H9 (cell line): ENCODE measurements at regions not wholly inside any gene's neighbourhood (a gene's known extent, or its start where the extent isn't known, plus 50 kb on each side); places are given as distances from the start of the nearest gene placed in this dataset.

Experiments
- DNase-seq: peaks from one replicate; pipeline ENCODE4 v3.0.0-alpha.2; 2017
- H2AFZ ChIP-seq: one replicate; pipeline ENCODE4 v1.6.1; 2013; ENCODE audit warnings: mild to moderate bottlenecking, low read length, control low read depth, moderate library complexity
- H2AK5ac ChIP-seq: 2 replicates; pipeline ENCODE4 v1.6.1; 2013; ENCODE audit warnings: low read length, control low read depth, mixed read lengths; ENCODE audit not compliant: insufficient read length
- H2BK120ac ChIP-seq: one replicate; pipeline ENCODE4 v1.6.1; 2013; ENCODE audit warnings: low read depth, mild to moderate bottlenecking, low read length, control low read depth, inconsistent platforms; ENCODE audit not compliant: poor library complexity, severe bottlenecking
- H2BK12ac ChIP-seq: 2 replicates; pipeline ENCODE4 v1.6.1; 2013; ENCODE audit warnings: low read length, control low read depth, mixed read lengths, low read depth; ENCODE audit not compliant: insufficient read length
- H2BK15ac ChIP-seq: 2 replicates; pipeline ENCODE4 v1.6.1; 2013; ENCODE audit warnings: low read depth, low read length, control low read depth
- H2BK20ac ChIP-seq: one replicate; pipeline ENCODE4 v1.6.1; 2013; ENCODE audit warnings: low read depth, mild to moderate bottlenecking, low read length, control low read depth, inconsistent platforms; ENCODE audit not compliant: poor library complexity, severe bottlenecking
- H2BK5ac ChIP-seq: 2 replicates; pipeline ENCODE4 v1.6.1; 2013; ENCODE audit warnings: low read length, control low read depth, mixed read lengths; ENCODE audit not compliant: insufficient read length
- H3K14ac ChIP-seq: 2 replicates; pipeline ENCODE4 v1.6.1; 2013; ENCODE audit warnings: low read length, control low read depth; ENCODE audit not compliant: insufficient read depth
- H3K18ac ChIP-seq: 2 replicates; pipeline ENCODE4 v1.6.1; 2013; ENCODE audit warnings: low read depth, mild to moderate bottlenecking, mixed read lengths, low read length, control low read depth; ENCODE audit not compliant: insufficient read length
- H3K23ac ChIP-seq: 2 replicates; pipeline ENCODE4 v1.6.1; 2013; ENCODE audit warnings: low read length, control low read depth, mixed read lengths, low read depth; ENCODE audit not compliant: insufficient read length
- H3K23me2 ChIP-seq: 2 replicates; pipeline ENCODE4 v1.6.1; 2013; ENCODE audit warnings: low read depth, mild to moderate bottlenecking, mixed read lengths, low read length, control low read depth; ENCODE audit not compliant: insufficient read length, poor library complexity, severe bottlenecking
- H3K27ac ChIP-seq: 2 replicates; pipeline ENCODE4 v1.5.1; 2013; ENCODE audit warnings: low read length, control low read depth, mixed read lengths, low read depth; ENCODE audit not compliant: insufficient read length
- H3K27me3 ChIP-seq: 2 replicates; pipeline ENCODE4 v1.6.1; 2013; ENCODE audit warnings: low read length, control low read depth, inconsistent platforms; ENCODE audit not compliant: insufficient read depth
- H3K4ac ChIP-seq: 2 replicates; pipeline ENCODE4 v1.6.1; 2013; ENCODE audit warnings: low read depth, mild to moderate bottlenecking, control low read depth, inconsistent platforms, low read length, moderate library complexity
- H3K4me1 ChIP-seq: 2 replicates; pipeline ENCODE4 v1.6.1; 2013; ENCODE audit warnings: low read length, control low read depth, inconsistent platforms; ENCODE audit not compliant: insufficient read depth
- H3K4me2 ChIP-seq: 2 replicates; pipeline ENCODE4 v1.6.1; 2013; ENCODE audit warnings: low read length, control low read depth, mixed read lengths; ENCODE audit not compliant: insufficient read length, insufficient read depth
- H3K56ac ChIP-seq: 2 replicates; pipeline ENCODE4 v1.6.1; 2013; ENCODE audit warnings: low read depth, mild to moderate bottlenecking, mixed read lengths, low read length, control low read depth; ENCODE audit not compliant: insufficient read length
- H3K79me1 ChIP-seq: 2 replicates; pipeline ENCODE4 v1.6.1; 2013; ENCODE audit warnings: low read depth, mild to moderate bottlenecking, moderate library complexity, low read length, control low read depth, inconsistent platforms; ENCODE audit not compliant: insufficient read depth, poor library complexity, severe bottlenecking
- H3K79me2 ChIP-seq: 2 replicates; pipeline ENCODE4 v1.6.1; 2013; ENCODE audit warnings: low read length, control low read depth, inconsistent platforms; ENCODE audit not compliant: insufficient read depth
- H3K9ac ChIP-seq: 2 replicates; pipeline ENCODE4 v1.6.1; 2013; ENCODE audit warnings: low read length, control low read depth, mixed read lengths; ENCODE audit not compliant: insufficient read length; ENCODE audit errors: extremely low read depth
- H3K9me3 ChIP-seq: one replicate; pipeline ENCODE4 v1.6.1; 2013; ENCODE audit warnings: low read depth, low read length, inconsistent platforms; ENCODE audit not compliant: control insufficient read depth
- H3T11ph ChIP-seq: one replicate; pipeline ENCODE4 v1.6.1; 2013; ENCODE audit warnings: mild to moderate bottlenecking, low read length, control low read depth, inconsistent platforms
- H4K20me1 ChIP-seq: one replicate; pipeline ENCODE4 v1.6.1; 2013; ENCODE audit not compliant: control insufficient read depth, insufficient read length, insufficient read depth
- H4K5ac ChIP-seq: 2 replicates; pipeline ENCODE4 v1.6.1; 2013; ENCODE audit warnings: low read depth, mild to moderate bottlenecking, mixed read lengths, low read length, control low read depth; ENCODE audit not compliant: insufficient read length
- H4K8ac ChIP-seq: replicated peaks from 2 replicates; pipeline ENCODE4 v1.6.1; 2013; ENCODE audit warnings: low read length, control low read depth, mixed read lengths, low read depth; ENCODE audit not compliant: insufficient read length
- H4K91ac ChIP-seq: 2 replicates; pipeline ENCODE4 v1.6.1; 2013; ENCODE audit warnings: low read depth, mild to moderate bottlenecking, moderate library complexity, mixed read lengths, low read length, control low read depth; ENCODE audit not compliant: insufficient read length
- H3K27ac Mint-ChIP-seq, 3 experiments: 2 replicates in 2 of 3; 3 replicates in 1 of 3; pipeline ENCODE4 v1.8.0; 2020 to 2021; ENCODE audit warnings: mixed read lengths in 3 of 3, mild to moderate bottlenecking in 1 of 3, moderate library complexity in 1 of 3
- H3K27me3 Mint-ChIP-seq: 2 replicates; pipeline ENCODE4 v1.8.0; 2021; ENCODE audit warnings: low read depth, mild to moderate bottlenecking, moderate library complexity, mixed read lengths
- H3K36me3 Mint-ChIP-seq, 3 experiments: 2 replicates in 2 of 3; 3 replicates in 1 of 3; pipeline ENCODE4 v1.8.0; 2020 to 2021; ENCODE audit warnings: low read depth in 3 of 3, mixed read lengths in 3 of 3; ENCODE audit not compliant: insufficient read depth in 1 of 3
- H3K4me1 Mint-ChIP-seq, 2 experiments: 2 replicates each; pipeline ENCODE4 v1.8.0; 2020; ENCODE audit warnings: mixed read lengths in 2 of 2
- H3K4me3 Mint-ChIP-seq, 2 experiments: 2 replicates in 1 of 2; 3 replicates in 1 of 2; pipeline ENCODE4 v1.8.0; 2020 to 2021; ENCODE audit warnings: mild to moderate bottlenecking in 2 of 2, mixed read lengths in 2 of 2, moderate library complexity in 1 of 2
- H3K9me3 Mint-ChIP-seq, 2 experiments: 2 replicates in 1 of 2; 3 replicates in 1 of 2; pipeline ENCODE4 v1.8.0; 2020; ENCODE audit warnings: mild to moderate bottlenecking in 2 of 2, mixed read lengths in 2 of 2, moderate library complexity in 1 of 2
- WGBS: extraction: QIAGEN DNeasy Blood & Tissue Kit; methylation state at CpG from one replicate; pipeline ENCODE4 v1.1.7; 2013; ENCODE audit warnings: missing lambda C conversion rate, low lambda C conversion rate, mixed read lengths; ENCODE audit not compliant: insufficient read length; ENCODE audit errors: extremely low coverage; 5-methylcytosine and 5-hydroxymethylcytosine counted together
- TF ChIP-seq, protein P1 (sequence below): fragments of 200-600 bp; sonication (generic); conservative IDR thresholded peaks from 3 replicates; pipeline ENCODE4 v1.8.0; 2021; ENCODE audit warnings: antibody characterized with exemption, mild to moderate bottlenecking

DNA sequence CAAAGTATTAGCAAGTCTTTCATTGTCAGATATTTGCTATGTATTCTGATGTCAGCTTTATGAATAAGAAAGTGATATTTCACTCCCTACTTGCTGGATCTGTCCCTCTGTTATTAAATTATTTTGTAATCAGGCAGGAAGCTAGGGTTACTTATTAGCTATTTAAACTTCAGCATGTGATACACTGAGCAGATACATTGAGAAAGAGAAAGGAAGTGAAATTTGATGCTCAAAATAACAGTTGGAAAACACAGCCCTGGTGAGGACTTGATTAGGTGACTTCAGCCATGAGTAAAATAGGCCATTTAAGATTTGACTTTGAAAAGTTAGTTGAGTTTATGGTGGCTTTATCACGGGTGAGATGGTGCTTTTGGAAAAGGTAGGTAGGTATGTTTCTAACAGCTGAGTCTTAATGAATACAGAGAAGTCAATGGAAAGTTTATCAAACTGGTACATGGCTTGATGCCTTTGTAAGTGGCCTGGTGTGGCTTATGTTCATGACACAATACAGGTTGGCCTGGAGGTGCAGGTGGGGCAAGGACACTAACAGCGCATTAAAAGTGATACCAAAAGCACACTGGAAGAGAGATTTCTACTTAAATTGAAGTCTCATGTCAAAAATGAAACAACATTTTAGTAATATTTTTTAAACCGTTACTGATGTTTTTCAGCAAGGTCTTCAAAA is 321.2 kb upstream of the SPOCK3 start:
- no peaks in the 10 kb centered on the region for H3K27me3 Mint-ChIP-seq

More for the DNA sequence above, 321.2 kb upstream of the SPOCK3 start:
- H3K9me3 ChIP-seq, result no peaks in the 10 kb centered on the region
- no peak overlapping the region for H4K8ac ChIP-seq
- no peak overlapping the region for H4K91ac ChIP-seq
- H2AFZ ChIP-seq, result no peak overlapping the region
- Mint-ChIP-seq H3K27ac (peak overlapping the region in 1 of 3 experiments; percentile 27; a peak in 1 of 7 replicates), H3K4me1 (no peaks in the 10 kb centered on the region), H3K4me3 (no peak overlapping the region), H3K36me3 (peaks cover 0 to 14% (median 0%) of the 10 kb centered on the region in 3 experiments; a peak in 3 of 7 replicates), H3K9me3 (peaks cover 4 to 13% of the 10 kb centered on the region in 2 experiments; a peak in 4 of 5 replicates)
- no peaks in the 10 kb centered on the region for H3K79me1 ChIP-seq
- H2BK15ac ChIP-seq, result no peak overlapping the region
- H3K56ac ChIP-seq, result no peak overlapping the region
- no peak overlapping the region for H2BK20ac ChIP-seq
- H3K4me2 ChIP-seq, result no peak overlapping the region
- H3T11ph ChIP-seq, result no peak overlapping the region
- H3K4me1 ChIP-seq, result no peaks in the 10 kb centered on the region
- no peaks in the 10 kb centered on the region for H3K79me2 ChIP-seq
- H2AK5ac ChIP-seq, result no peak overlapping the region
- no peak overlapping the region for H3K23ac ChIP-seq
- no peak overlapping the region for H3K18ac ChIP-seq
- no peaks in the 10 kb centered on the region for H4K20me1 ChIP-seq
- H3K14ac ChIP-seq, result no peak overlapping the region
- no peak overlapping the region for H3K9ac ChIP-seq
- no peaks in the 10 kb centered on the region for H3K27me3 ChIP-seq
- no peak overlapping the region for H2BK12ac ChIP-seq
- H4K5ac ChIP-seq, result no peak overlapping the region
- H2BK120ac ChIP-seq, result no peak overlapping the region
- H3K4ac ChIP-seq, result no peak overlapping the region
- TF ChIP-seq, protein P1, sequence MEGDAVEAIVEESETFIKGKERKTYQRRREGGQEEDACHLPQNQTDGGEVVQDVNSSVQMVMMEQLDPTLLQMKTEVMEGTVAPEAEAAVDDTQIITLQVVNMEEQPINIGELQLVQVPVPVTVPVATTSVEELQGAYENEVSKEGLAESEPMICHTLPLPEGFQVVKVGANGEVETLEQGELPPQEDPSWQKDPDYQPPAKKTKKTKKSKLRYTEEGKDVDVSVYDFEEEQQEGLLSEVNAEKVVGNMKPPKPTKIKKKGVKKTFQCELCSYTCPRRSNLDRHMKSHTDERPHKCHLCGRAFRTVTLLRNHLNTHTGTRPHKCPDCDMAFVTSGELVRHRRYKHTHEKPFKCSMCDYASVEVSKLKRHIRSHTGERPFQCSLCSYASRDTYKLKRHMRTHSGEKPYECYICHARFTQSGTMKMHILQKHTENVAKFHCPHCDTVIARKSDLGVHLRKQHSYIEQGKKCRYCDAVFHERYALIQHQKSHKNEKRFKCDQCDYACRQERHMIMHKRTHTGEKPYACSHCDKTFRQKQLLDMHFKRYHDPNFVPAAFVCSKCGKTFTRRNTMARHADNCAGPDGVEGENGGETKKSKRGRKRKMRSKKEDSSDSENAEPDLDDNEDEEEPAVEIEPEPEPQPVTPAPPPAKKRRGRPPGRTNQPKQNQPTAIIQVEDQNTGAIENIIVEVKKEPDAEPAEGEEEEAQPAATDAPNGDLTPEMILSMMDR, result no peak
- WGBS, result no CpG with 5 or more reads among the region's 3 CpGs
- no peak overlapping the region for H2BK5ac ChIP-seq
- no peaks in the 10 kb centered on the region for H3K23me2 ChIP-seq
- H3K27ac ChIP-seq, result no peak overlapping the region
- no peak for DNase-seq
